HG02678 (cell line): ENCODE measurements at regions not wholly inside any gene's neighbourhood (a gene's known extent, or its start where the extent isn't known, plus 50 kb on each side); places are given as distances from the start of the nearest gene placed in this dataset.
A peak's percentile ranks its signal among the peaks of the same experiment; 100 is the strongest.

ENCODE experiments used
- ATAC-seq: cut with Tn5 transposase; IDR thresholded peaks from one replicate; pipeline ENCODE4 v1.9.1; 2021; ENCODE audit warnings: mild to moderate bottlenecking, moderate library complexity; ENCODE audit not compliant: unreplicated experiment

DNA sequence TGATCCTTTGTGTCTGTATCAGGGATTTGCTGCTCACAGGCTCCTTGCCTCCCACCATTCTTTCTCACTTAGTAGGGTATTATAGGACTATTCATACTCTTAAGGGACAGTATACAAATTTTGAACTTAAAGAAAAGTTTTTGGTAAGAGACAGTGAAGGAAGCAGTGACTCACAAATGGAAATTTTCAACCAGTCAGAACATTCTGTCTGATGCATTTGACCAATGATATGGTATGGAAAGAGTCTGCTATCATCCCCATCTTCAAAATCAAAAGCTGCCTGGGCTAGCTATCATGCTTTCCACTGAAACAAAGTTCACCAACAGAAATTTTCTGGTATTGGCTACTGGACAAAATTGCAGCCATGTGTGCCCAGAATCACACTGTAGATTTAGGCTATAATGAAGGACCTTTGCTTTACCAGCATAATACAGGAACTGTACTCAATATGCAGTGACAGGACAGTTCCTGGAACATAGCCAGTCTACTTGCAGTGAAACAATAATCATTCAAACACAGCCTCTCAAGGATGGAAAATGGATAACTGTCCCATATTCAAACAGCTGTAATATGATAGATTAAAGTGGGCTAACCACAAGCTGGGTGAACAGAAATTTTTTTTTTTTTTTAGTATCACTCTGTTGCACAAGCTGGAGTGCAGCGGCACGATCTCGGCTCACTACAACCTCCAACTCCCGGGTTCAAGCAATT lies 109.0 kb upstream of the ACSL4 start:
- ATAC-seq: no peak

GRCh38 chrX:109842611-109843010 lies 109.6 kb upstream of the ACSL4 start:
- ATAC-seq: no peak

DNA sequence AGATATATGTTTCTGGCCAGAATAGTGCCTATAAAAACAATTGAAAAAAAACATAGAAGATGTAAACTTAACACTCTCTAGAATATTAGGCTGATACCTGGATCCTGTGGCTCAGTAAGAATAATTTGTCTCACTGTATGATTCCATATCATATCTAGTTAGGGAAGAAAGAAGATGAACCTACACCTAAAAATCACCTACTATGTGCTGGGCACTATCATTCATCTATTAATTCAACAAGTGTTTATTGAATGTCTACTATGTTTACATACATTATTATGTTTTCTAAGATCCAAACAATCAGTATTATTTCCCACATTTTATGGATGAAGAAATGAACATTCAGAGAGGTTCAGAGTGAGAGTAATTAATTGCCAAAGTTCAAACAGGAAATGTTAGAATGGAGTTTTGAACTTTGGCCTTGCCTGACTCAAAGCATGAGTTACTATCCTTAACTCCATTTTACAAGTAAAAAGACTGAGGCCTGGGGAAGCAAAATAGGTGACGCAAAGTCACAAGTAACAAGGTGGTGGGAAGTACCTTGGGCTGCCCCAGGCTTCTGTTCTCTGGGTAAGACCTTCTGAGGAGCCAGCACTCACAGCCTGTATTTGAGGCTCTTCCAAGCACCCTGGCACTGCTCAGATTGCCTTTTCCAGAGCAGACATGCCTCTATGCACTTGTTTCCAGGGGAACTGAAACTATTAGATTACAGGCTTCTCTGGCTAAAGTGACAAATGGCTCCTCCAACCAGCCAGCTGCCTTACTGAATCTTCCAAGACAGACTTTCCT lies 111.1 kb upstream of the ACSL4 start:
- ATAC-seq: peak; percentile 52

DNA sequence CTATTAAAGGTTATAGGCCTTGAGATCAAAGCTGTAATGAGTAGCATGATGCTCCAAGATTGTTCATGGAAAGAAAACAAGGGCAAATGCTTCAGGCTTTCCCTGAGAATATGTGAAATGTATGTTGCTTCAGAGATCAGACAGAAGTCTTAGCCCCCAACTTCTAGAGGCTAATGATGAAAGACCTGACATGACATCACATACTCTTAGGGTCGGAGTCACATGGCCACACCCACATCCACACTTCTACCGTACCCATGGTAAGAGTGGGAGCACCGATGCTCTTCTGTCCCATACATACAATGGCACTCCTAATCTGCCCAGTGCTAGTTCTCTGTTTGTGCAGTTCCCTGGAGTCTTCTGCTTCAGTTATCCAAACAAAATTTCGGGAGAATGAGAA lies 111.9 kb upstream of the ACSL4 start:
- no peak for ATAC-seq

- no peak for ATAC-seq
Observed at GRCh38 chrX:109845996-109846395, 112.9 kb upstream of the ACSL4 start.

DNA sequence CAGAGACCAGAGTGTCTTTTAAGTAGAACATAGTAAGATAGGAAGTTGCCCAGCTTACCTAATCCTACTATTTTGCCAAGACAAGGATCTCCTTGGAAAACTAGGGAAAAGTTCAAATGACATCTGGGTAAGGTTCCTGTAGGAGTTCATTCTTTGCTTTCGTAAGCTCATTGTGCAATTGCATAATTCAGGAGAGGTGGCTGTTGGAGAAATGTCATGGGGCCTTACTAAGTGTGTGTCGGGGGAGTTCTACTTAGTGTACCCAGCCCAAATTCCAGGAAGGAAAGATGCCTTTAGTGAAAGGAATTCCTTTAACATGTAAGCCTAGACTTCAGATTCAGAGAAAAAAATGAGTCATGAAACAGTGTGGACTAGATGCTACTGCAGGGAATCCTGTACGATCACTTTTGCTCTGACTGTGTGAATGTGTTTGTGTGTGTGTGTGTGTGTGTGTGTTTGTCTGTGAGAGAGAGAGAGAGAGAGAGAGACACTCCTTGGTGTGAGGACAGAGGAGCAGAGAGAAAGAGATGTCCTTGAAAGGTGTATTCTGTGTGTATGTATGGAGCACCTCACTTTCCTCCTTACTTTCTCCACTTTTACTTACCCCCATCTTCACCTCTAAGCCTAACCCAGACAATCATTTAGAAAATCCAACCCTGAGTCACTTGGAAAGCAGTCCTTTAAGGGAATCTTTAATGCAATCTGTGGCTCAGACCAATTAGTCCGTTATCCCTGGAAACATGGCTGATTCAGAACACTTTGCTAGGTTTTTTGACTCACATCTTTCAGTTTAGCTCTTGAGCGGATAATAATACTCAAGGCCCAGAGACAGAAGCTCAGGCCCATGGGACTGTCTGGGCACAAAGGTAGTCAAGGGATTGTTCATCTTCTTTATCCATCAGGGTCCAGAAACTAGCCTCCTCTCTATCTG lies 114.5 kb upstream of the ACSL4 start:
- no peak for ATAC-seq

GRCh38 chrX:109848461-109849050 lies 115.5 kb upstream of the ACSL4 start:
- ATAC-seq: peak; percentile 88

DNA sequence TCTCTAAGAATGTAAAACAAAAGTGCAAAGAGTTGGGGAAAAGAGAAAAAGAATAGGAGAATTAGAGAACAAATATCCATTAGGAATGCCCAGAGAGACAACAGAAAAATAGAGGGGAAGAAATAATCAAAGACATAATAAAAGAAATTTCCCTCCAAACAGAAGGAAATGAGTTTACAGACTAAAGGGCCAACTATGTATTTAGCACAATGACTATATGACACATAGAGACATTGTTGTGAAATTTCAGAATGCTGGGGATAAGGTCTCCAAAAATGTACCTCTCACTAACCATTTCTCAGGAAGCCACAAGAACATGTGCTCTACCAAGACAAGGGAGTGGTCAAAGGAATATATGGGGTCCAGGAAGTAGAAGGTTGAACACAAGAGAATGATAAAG lies 121.0 kb upstream of the ACSL4 start:
- no peak for ATAC-seq

- no peak for ATAC-seq
Observed at GRCh38 chrX:109855501-109855900, 122.4 kb upstream of the ACSL4 start.

- no peak for ATAC-seq
Observed at GRCh38 chrX:109856974-109857373, 123.9 kb upstream of the ACSL4 start.

- ATAC-seq: no peak
Observed at GRCh38 chrX:109857584-109858228, 124.6 kb upstream of the ACSL4 start.

GRCh38 chrX:109858602-109859341 lies 125.7 kb upstream of the ACSL4 start:
- no peak for ATAC-seq

DNA sequence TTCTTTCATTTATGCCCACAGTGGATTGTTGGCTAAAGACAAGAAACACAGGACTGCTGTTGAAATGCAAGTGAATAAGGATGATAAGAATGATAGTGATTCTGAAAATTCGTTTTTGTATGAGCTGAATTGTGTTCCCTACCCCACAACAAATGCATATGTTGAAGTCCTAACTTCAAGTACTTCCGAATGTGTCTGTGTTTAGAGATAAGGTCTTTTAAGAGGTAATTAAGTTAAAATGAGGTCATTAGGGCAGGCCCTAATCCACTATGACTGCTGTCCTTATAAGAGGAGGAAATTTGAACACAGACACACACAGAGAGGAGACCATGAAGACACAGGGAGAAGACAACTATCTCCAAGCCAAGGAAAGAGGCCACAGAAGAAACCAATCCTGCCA lies 126.6 kb upstream of the ACSL4 start:
- no peak for ATAC-seq

- ATAC-seq: no peak
Observed at GRCh38 chrX:109862433-109862832, 129.4 kb upstream of the ACSL4 start.

DNA sequence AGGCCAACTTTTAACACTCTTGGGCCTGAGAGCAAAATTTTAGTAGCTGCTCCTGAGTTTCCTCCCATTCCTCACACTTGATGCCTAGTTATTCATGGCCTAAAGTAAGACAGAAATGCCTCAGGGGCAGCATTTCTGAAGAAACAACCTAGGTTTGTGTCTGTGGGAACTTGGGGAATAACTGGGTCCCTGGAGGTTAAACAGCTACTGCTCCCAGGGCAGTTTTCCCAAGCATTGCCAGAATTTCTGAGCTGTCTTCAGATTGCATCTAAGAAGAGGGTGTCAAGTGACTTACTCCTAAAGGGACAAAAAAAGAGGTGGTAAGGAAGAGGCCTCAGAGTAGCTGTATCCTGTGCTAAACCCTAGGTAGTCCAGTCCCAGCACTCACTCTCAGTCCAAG lies 130.8 kb upstream of the ACSL4 start:
- ATAC-seq: no peak

- no peak for ATAC-seq
Observed at GRCh38 chrX:109871121-109871888, 131.6 kb upstream of the TMEM164 start.

- no peak for ATAC-seq
Observed at GRCh38 chrX:109872021-109872732, 130.7 kb upstream of the TMEM164 start.

GRCh38 chrX:109873574-109873973 lies 129.3 kb upstream of the TMEM164 start:
- no peak for ATAC-seq
